Panc1 (cell line): ENCODE measurements at regions not wholly inside any gene's neighbourhood (a gene's known extent, or its start where the extent isn't known, plus 50 kb on each side); places are given as distances from the start of the nearest gene placed in this dataset.

Experiments
- ATAC-seq: fragments of 200-7000 bp; cut with Tn5 transposase; 2 replicates; pipeline ENCODE4 v1.9.1; 2020; ENCODE audit warnings: mild to moderate bottlenecking, moderate library complexity
- BruUV-seq: library from RNA; stranded (reverse); fragments of 400-500 nt; replicated peaks from 2 replicates; lab custom pipeline; 2021; lab: Mats Ljungman, UMichigan
- CTCF ChIA-PET: fragments of 300-600 bp; sonication (Branson Sonifier 250); formaldehyde crosslinking; loops from one replicate; lab custom pipeline; 2022; ENCODE audit warnings: antibody characterized with exemption; lab: Charles Lee
- POLR2A ChIA-PET: fragments of 300-600 bp; sonication (Branson Sonifier 250); formaldehyde crosslinking; loops from one replicate; lab custom pipeline; 2022; ENCODE audit warnings: antibody characterized with exemption; lab: Charles Lee
- DNase-seq: peaks from one replicate; pipeline ENCODE4 v3.0.0-alpha.2; 2010; ENCODE audit warnings: low read depth, low spot score
- H3K27ac ChIP-seq: 2 replicates; pipeline ENCODE4 v1.5.1; 2011; ENCODE audit warnings: mild to moderate bottlenecking, low read length, inconsistent platforms
- H3K27me3 ChIP-seq: fragments of 200-500 bp; sonication (Bioruptor generic); 2 replicates; pipeline ENCODE4 v1.6.0; 2014; ENCODE audit warnings: low read length, inconsistent platforms; ENCODE audit not compliant: control insufficient read depth, insufficient read depth
- H3K36me3 ChIP-seq: fragments of 200-500 bp; sonication (Bioruptor generic); 2 replicates; pipeline ENCODE4 v1.5.1; 2014; ENCODE audit warnings: inconsistent platforms, mild to moderate bottlenecking, low read length, moderate library complexity; ENCODE audit not compliant: control insufficient read depth, insufficient read depth
- H3K4me1 ChIP-seq: 2 replicates; pipeline ENCODE4 v1.5.1; 2011; ENCODE audit warnings: inconsistent platforms, mild to moderate bottlenecking, low read length, moderate library complexity; ENCODE audit not compliant: control insufficient read depth, insufficient read depth
- H3K4me3 ChIP-seq, 2 experiments: 2 replicates each; pipeline ENCODE4 v1.5.1; 2011 to 2012; ENCODE audit warnings: low read depth in 2 of 2, low read length in 2 of 2, mild to moderate bottlenecking in 2 of 2, inconsistent platforms in 1 of 2, moderate library complexity in 1 of 2
- H3K9me3 ChIP-seq: fragments of 200-500 bp; sonication (Bioruptor generic); 2 replicates; pipeline ENCODE4 v1.5.1; 2014; ENCODE audit warnings: low read depth, mild to moderate bottlenecking, inconsistent platforms, low read length, moderate library complexity; ENCODE audit not compliant: control insufficient read depth, insufficient read depth
- POLR2AphosphoS5 ChIP-seq: IDR thresholded peaks from 2 replicates; pipeline ENCODE4 v1.6.1; 2012; ENCODE audit warnings: mild to moderate bottlenecking, low read depth, low read length, moderate library complexity
- SIN3A ChIP-seq: IDR thresholded peaks from 2 replicates; pipeline ENCODE4 v1.6.1; 2012; ENCODE audit warnings: low read depth, mild to moderate bottlenecking, low read length, moderate library complexity, borderline replicate concordance; ENCODE audit not compliant: insufficient read depth
- TCF7L2 ChIP-seq: IDR thresholded peaks from 2 replicates; pipeline ENCODE4 v1.6.1; 2011; ENCODE audit warnings: mild to moderate bottlenecking, low read depth, low read length, inconsistent platforms
- in situ Hi-C: cut with HindIII; loops from 2 replicates; pipeline ENCODE4 v1.10.0; 2016; ENCODE audit warnings: low sequenced_read_pairs, low pct_unique_long_range_greater_than_20kb
- intact Hi-C: fragments of 100-400 bp; cut with micrococcal nuclease; formaldehyde crosslinking; loops from one replicate; pipeline ENCODE4 v1.10.0; 2022; ENCODE audit not compliant: unreplicated experiment
- TF ChIP-seq, protein P1 (sequence below), 2 experiments: IDR thresholded peaks; 2 replicates each; pipeline ENCODE4 v1.6.1; 2011 to 2012; ENCODE audit warnings: low read depth in 2 of 2, control low read depth in 1 of 2, low read length in 1 of 2, mild to moderate bottlenecking in 1 of 2, moderate library complexity in 1 of 2; ENCODE audit not compliant: insufficient read depth in 1 of 2
- TF ChIP-seq, protein P2 (sequence below): fragments of 450-650 bp; IDR thresholded peaks from 2 replicates; pipeline ENCODE4 v1.5.1; 2017; ENCODE audit warnings: mild to moderate bottlenecking

DNA sequence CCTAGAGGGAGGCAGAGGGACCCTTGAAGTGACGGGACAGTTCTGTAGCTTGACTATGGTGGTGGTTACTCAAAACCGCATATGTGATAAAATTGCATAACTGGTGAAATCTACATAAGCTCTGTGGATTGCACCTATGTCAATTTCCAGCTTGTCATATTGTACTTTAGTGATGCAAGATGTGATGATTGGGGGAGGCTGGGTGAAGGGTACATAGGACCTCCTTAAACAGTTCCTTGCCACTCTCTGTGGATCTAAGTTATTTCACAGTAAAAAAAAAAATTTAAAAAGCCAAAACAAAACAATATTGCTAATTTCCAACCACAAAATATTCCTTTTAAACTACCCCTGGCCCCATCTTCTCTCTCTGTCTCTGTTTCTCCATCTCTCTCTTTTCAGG, 472.6 kb upstream of the SULF2 start:
- TF ChIP-seq, protein P1, sequence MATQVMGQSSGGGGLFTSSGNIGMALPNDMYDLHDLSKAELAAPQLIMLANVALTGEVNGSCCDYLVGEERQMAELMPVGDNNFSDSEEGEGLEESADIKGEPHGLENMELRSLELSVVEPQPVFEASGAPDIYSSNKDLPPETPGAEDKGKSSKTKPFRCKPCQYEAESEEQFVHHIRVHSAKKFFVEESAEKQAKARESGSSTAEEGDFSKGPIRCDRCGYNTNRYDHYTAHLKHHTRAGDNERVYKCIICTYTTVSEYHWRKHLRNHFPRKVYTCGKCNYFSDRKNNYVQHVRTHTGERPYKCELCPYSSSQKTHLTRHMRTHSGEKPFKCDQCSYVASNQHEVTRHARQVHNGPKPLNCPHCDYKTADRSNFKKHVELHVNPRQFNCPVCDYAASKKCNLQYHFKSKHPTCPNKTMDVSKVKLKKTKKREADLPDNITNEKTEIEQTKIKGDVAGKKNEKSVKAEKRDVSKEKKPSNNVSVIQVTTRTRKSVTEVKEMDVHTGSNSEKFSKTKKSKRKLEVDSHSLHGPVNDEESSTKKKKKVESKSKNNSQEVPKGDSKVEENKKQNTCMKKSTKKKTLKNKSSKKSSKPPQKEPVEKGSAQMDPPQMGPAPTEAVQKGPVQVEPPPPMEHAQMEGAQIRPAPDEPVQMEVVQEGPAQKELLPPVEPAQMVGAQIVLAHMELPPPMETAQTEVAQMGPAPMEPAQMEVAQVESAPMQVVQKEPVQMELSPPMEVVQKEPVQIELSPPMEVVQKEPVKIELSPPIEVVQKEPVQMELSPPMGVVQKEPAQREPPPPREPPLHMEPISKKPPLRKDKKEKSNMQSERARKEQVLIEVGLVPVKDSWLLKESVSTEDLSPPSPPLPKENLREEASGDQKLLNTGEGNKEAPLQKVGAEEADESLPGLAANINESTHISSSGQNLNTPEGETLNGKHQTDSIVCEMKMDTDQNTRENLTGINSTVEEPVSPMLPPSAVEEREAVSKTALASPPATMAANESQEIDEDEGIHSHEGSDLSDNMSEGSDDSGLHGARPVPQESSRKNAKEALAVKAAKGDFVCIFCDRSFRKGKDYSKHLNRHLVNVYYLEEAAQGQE (IDR thresholded peaks at IDR 0.05; ENCODE audit: insufficient read depth in 1 of 2, low read depth in 2 of 2, low read length in 1 of 2), result no peak
- TF ChIP-seq POLR2AphosphoS5 (no peak), TCF7L2 (no peak), SIN3A (no peak)
- TF ChIP-seq, protein P2, sequence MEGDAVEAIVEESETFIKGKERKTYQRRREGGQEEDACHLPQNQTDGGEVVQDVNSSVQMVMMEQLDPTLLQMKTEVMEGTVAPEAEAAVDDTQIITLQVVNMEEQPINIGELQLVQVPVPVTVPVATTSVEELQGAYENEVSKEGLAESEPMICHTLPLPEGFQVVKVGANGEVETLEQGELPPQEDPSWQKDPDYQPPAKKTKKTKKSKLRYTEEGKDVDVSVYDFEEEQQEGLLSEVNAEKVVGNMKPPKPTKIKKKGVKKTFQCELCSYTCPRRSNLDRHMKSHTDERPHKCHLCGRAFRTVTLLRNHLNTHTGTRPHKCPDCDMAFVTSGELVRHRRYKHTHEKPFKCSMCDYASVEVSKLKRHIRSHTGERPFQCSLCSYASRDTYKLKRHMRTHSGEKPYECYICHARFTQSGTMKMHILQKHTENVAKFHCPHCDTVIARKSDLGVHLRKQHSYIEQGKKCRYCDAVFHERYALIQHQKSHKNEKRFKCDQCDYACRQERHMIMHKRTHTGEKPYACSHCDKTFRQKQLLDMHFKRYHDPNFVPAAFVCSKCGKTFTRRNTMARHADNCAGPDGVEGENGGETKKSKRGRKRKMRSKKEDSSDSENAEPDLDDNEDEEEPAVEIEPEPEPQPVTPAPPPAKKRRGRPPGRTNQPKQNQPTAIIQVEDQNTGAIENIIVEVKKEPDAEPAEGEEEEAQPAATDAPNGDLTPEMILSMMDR, result no peak
- in situ Hi-C loops, result no loop called here
- no peak for DNase-seq
- Histone ChIP-seq H3K36me3 (no peaks in the 10 kb centered on the region), H3K27ac (no peak overlapping the region), H3K4me1 (no peaks in the 10 kb centered on the region), H3K4me3 (no peak overlapping the region), H3K9me3 (0 out of 2 replicates have a peak, but pooled peaks cover 2% of the 10 kb centered on the region), H3K27me3 (peaks cover 3% of the 10 kb centered on the region)
- ChIA-PET POLR2A (no interaction called here), CTCF (no interaction called here)
- intact Hi-C loops, result no loop called here
- no TSS peak for BruUV-seq
- no peak for ATAC-seq

DNA sequence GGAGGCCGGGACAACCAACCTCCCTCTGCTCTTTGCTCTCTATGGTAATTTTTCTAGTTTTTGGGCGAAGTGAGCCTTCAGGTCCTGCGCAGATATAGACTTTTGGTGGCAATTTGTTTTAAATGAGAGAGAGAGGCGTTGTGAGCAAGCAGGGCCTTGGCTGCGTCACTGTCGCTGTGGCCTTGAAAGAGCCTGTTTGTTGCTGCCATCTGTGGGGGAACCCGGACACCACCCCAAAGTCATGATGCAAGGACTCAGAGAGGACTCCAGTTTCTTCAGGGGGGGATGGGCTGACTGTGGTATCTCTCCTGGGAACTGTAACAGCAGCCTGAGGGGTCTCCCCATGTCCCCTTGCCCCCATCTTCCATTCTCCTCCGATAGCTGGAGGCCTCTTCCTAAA, 462.7 kb upstream of the SULF2 start:
- TF ChIP-seq, protein P2, result no peak
- no peak for TF ChIP-seq SIN3A
- TF ChIP-seq, protein P1 (IDR thresholded peaks at IDR 0.05; ENCODE audit: insufficient read depth in 1 of 2, low read depth in 2 of 2, low read length in 1 of 2), result no peak
- no peak for TF ChIP-seq POLR2AphosphoS5
- TF ChIP-seq TCF7L2, result no peak
- POLR2A ChIA-PET, result no interaction called here
- Histone ChIP-seq H3K27me3 (no peaks in the 10 kb centered on the region), H3K9me3 (no peaks in the 10 kb centered on the region), H3K4me1 (no peaks in the 10 kb centered on the region), H3K4me3 (no peak overlapping the region), H3K36me3 (no peaks in the 10 kb centered on the region), H3K27ac (no peak overlapping the region)
- in situ Hi-C loops, result no loop called here
- no peak for ATAC-seq
- intact Hi-C loops, result no loop called here
- no peak for DNase-seq
- BruUV-seq, result no TSS peak
- CTCF ChIA-PET, result no interaction called here
